ACC112 (cell line): ENCODE measurements at regions not wholly inside any gene's neighbourhood (a gene's known extent, or its start where the extent isn't known, plus 50 kb on each side); places are given as distances from the start of the nearest gene placed in this dataset.

ENCODE experiments used
- H2AFZ ChIP-seq: fragments of 200-600 bp; sonication (generic); one replicate; pipeline ENCODE4 v1.6.0; 2017; ENCODE audit warnings: antibody characterized with exemption, low read length; ENCODE audit not compliant: unreplicated experiment
- H3K27ac ChIP-seq: fragments of 200-600 bp; sonication (generic); 2 replicates; pipeline ENCODE4 v1.5.1; 2014; ENCODE audit warnings: low read depth, mild to moderate bottlenecking, antibody characterized with exemption, low read length, moderate library complexity
- H3K27me3 ChIP-seq: fragments of 200-600 bp; sonication (generic); 2 replicates; pipeline ENCODE4 v1.6.1; 2014; ENCODE audit warnings: mild to moderate bottlenecking, antibody characterized with exemption, low read length, moderate library complexity, mixed read lengths; ENCODE audit not compliant: insufficient read depth
- H3K36me3 ChIP-seq: fragments of 200-600 bp; sonication (generic); 2 replicates; pipeline ENCODE4 v1.6.1; 2016; ENCODE audit warnings: mild to moderate bottlenecking, antibody characterized with exemption, low read length, moderate library complexity, mixed read lengths; ENCODE audit not compliant: insufficient read depth
- H3K4me1 ChIP-seq: fragments of 200-600 bp; sonication (generic); one replicate; pipeline ENCODE4 v1.6.1; 2016; ENCODE audit warnings: low read length, mixed read lengths; ENCODE audit not compliant: insufficient read depth, unreplicated experiment, control insufficient read depth
- H3K4me3 ChIP-seq: fragments of 200-600 bp; sonication (generic); 2 replicates; pipeline ENCODE4 v1.5.1; 2014; ENCODE audit warnings: mild to moderate bottlenecking, low read depth, low read length
- H3K79me2 ChIP-seq: fragments of 200-600 bp; sonication (generic); one replicate; pipeline ENCODE4 v1.6.0; 2016; ENCODE audit warnings: low read length; ENCODE audit not compliant: control insufficient read depth, unreplicated experiment, insufficient read depth

DNA sequence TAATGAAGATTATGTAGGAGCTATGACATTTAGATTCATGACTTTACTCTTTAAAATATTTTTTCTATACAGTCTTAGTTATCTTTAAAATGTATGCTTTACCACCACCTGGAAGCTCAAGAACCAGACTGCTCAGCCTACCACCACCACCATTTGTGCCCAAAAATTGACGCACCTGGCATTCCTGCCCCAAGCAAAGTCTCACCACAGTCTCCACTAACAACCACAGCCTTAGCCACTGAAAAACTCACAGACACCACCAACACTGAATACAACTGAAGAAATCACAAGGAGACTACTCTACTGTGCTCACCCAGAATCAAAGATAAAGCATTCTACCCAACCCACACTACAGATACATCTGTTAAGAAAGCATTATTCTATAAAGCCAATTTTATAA, 201.9 kb upstream of the PDE10A start:
- Histone ChIP-seq H3K79me2 (no peaks in the 10 kb centered on the region), H2AFZ (no peak overlapping the region), H3K36me3 (no peaks in the 10 kb centered on the region), H3K4me3 (no peak overlapping the region), H3K27ac (no peak overlapping the region), H3K27me3 (peaks cover 16% of the 10 kb centered on the region), H3K4me1 (no peaks in the 10 kb centered on the region)

- Histone ChIP-seq H3K27me3 (peaks cover 9% of the 10 kb centered on the region), H3K79me2 (no peaks in the 10 kb centered on the region), H3K4me1 (no peaks in the 10 kb centered on the region), H2AFZ (no peak overlapping the region), H3K27ac (no peak overlapping the region), H3K4me3 (no peak overlapping the region), H3K36me3 (no peaks in the 10 kb centered on the region)
Observed at GRCh38 chr6:165864218-165864617, 201.2 kb upstream of the PDE10A start.

DNA sequence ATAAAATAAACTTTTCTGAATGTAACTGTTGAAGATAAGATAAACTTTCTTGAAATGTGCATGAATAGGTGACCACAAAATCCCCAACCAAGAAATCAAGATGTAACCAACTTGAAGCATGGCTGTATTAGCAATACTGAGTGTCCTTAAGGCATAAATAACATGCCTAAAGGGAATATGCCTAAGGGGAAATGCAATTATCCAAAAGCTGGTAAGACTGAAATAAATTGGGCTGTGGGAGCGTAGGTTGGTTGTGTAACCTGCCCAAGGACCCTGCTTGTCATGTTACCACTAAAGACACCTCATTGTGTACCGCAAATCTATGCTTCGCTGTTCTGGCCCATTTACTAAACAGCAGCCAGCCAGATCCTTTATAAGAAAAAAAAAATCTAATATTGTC, 200.8 kb upstream of the PDE10A start:
- Histone ChIP-seq H3K4me3 (no peak overlapping the region), H3K27me3 (peaks cover 5% of the 10 kb centered on the region), H3K4me1 (no peaks in the 10 kb centered on the region), H2AFZ (no peak overlapping the region), H3K79me2 (no peaks in the 10 kb centered on the region), H3K36me3 (no peaks in the 10 kb centered on the region), H3K27ac (no peak overlapping the region)

GRCh38 chr6:165862813-165863212, 199.8 kb upstream of the PDE10A start:
- no peak overlapping the region for H3K27ac ChIP-seq
- no peak overlapping the region for H3K4me3 ChIP-seq

GRCh38 chr6:165861226-165861625, 198.2 kb upstream of the PDE10A start:
- H3K27ac ChIP-seq = no peak overlapping the region
- no peak overlapping the region for H2AFZ ChIP-seq
- H3K36me3 ChIP-seq = no peaks in the 10 kb centered on the region
- no peaks in the 10 kb centered on the region for H3K4me1 ChIP-seq
- H3K4me3 ChIP-seq = no peak overlapping the region
- H3K27me3 ChIP-seq = peaks cover 7% of the 10 kb centered on the region
- no peaks in the 10 kb centered on the region for H3K79me2 ChIP-seq

More at GRCh38 chr6:165862813-165863212, 199.8 kb upstream of the PDE10A start:
- H3K27me3 ChIP-seq = peaks cover 5% of the 10 kb centered on the region; the same call in 1 of the 2 replicates
- H3K79me2 ChIP-seq = no peaks in the 10 kb centered on the region
- H2AFZ ChIP-seq = no peak overlapping the region
- no peaks in the 10 kb centered on the region for H3K36me3 ChIP-seq
- H3K4me1 ChIP-seq = no peaks in the 10 kb centered on the region

DNA sequence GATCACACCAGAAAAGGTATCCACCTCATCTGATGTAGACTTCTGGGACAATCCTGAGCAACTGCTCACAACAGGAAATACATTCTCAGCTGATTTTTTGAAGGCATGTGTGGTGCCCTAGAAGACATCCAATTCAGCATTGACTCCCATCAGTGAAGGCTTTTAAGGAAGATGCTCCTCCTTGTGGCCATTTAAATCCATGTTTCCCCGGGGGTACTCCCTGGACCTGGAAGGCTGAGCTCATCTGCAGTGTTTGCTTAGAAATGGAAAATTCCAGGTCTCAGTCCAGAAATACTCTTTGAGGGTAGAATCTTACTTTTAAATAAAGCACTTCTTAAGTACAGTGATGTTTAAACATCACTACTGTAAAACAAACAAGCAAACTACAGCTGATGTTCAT, 195.5 kb upstream of the PDE10A start:
- no peaks in the 10 kb centered on the region for H3K36me3 ChIP-seq
- H3K27me3 ChIP-seq = peaks cover 29% of the 10 kb centered on the region

GRCh38 chr6:165855856-165856255, 192.8 kb upstream of the PDE10A start:
- Histone ChIP-seq H2AFZ (no peak overlapping the region), H3K4me3 (no peak overlapping the region), H3K79me2 (no peaks in the 10 kb centered on the region), H3K36me3 (no peaks in the 10 kb centered on the region), H3K27me3 (peaks cover 41% of the 10 kb centered on the region), H3K4me1 (no peaks in the 10 kb centered on the region), H3K27ac (no peak overlapping the region)

More for the DNA sequence above, 195.5 kb upstream of the PDE10A start:
- Histone ChIP-seq H3K79me2 (no peaks in the 10 kb centered on the region), H3K27ac (no peak overlapping the region), H3K4me3 (no peak overlapping the region), H3K4me1 (no peaks in the 10 kb centered on the region), H2AFZ (no peak overlapping the region)

GRCh38 chr6:165854863-165855593, 192.0 kb upstream of the PDE10A start:
- Histone ChIP-seq H3K4me1 (no peaks in the 10 kb centered on the region), H3K4me3 (no peak overlapping the region), H2AFZ (no peak overlapping the region), H3K27me3 (peaks cover 43% of the 10 kb centered on the region), H3K79me2 (no peaks in the 10 kb centered on the region), H3K27ac (no peak overlapping the region), H3K36me3 (no peaks in the 10 kb centered on the region)

- Histone ChIP-seq H3K27me3 (peaks cover 43% of the 10 kb centered on the region), H3K4me1 (no peaks in the 10 kb centered on the region), H3K79me2 (no peaks in the 10 kb centered on the region)
Observed at GRCh38 chr6:165854061-165854862, 191.2 kb upstream of the PDE10A start.

DNA sequence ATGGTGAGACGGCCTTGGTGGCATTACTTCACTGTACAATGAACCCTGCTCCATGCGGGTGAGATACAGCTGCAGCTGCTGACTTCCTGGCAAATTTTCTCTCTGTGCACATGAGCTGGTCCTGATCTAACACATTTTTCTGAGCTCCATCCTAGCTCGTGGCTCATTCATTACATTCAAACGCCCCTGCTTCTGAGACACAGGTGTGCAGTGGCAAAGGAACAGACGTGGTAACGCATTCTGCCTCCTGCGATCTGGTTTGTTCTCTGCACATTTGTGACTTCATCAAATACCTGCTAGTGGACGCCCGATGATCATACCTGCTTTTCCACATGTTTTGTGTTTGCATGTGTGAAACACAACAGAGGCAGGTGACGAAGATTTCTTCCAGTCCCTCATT, 189.6 kb upstream of the PDE10A start:
- no peak overlapping the region for H3K4me3 ChIP-seq
- no peaks in the 10 kb centered on the region for H3K79me2 ChIP-seq
- peaks cover 43% of the 10 kb centered on the region for H3K27me3 ChIP-seq
- no peak overlapping the region for H3K27ac ChIP-seq
- H2AFZ ChIP-seq = no peak overlapping the region
- H3K4me1 ChIP-seq = no peaks in the 10 kb centered on the region
- H3K36me3 ChIP-seq = no peaks in the 10 kb centered on the region

More at GRCh38 chr6:165854061-165854862, 191.2 kb upstream of the PDE10A start:
- Histone ChIP-seq H3K27ac (no peak overlapping the region), H3K4me3 (no peak overlapping the region), H3K36me3 (no peaks in the 10 kb centered on the region), H2AFZ (no peak overlapping the region)
